Lung (tissue), 11 donors: ENCODE measurements at regions not wholly inside any gene's neighbourhood (a gene's known extent, or its start where the extent isn't known, plus 50 kb on each side); places are given as distances from the start of the nearest gene placed in this dataset.

ENCODE experiments used
- ATAC-seq: fragments of 200-7000 bp; cut with Tn5 transposase; one replicate; pipeline ENCODE4 v1.9.1; 2020; ENCODE audit warnings: moderate number of reproducible peaks; ENCODE audit not compliant: insufficient read depth, low FRiP score
- DNase-seq, 3 donors: peaks; one replicate each; pipeline ENCODE4 v3.0.0-alpha.2; 2013 to 2017
- H3K27ac ChIP-seq, 2 donors: one replicate each; pipeline ENCODE4 v1.5.1; 2013; ENCODE audit warnings: mild to moderate bottlenecking in 2 of 2, moderate library complexity in 2 of 2, control low read depth in 1 of 2, inconsistent platforms in 1 of 2, low read depth in 1 of 2, low read length in 1 of 2
- H3K27me3 ChIP-seq, 3 donors: one replicate each; pipeline ENCODE4 v1.5.1; 2013; ENCODE audit warnings: low read length in 2 of 3; ENCODE audit not compliant: control insufficient read depth in 3 of 3, insufficient read depth in 3 of 3
- H3K36me3 ChIP-seq, 4 donors: one replicate each; pipeline ENCODE4 v1.5.1; 2013; ENCODE audit warnings: low read length in 4 of 4, mild to moderate bottlenecking in 1 of 4, moderate library complexity in 1 of 4; ENCODE audit not compliant: control insufficient read depth in 4 of 4, insufficient read depth in 4 of 4
- H3K4me1 ChIP-seq, 5 donors: one replicate each; pipeline ENCODE4 v1.5.1; 2013; ENCODE audit warnings: low read length in 5 of 5, mild to moderate bottlenecking in 2 of 5, moderate library complexity in 1 of 5; ENCODE audit not compliant: control insufficient read depth in 5 of 5, insufficient read depth in 5 of 5
- H3K4me3 ChIP-seq: one replicate; pipeline ENCODE4 v1.5.1; 2013; ENCODE audit warnings: mild to moderate bottlenecking, control low read depth, moderate library complexity
- H3K9ac ChIP-seq, 2 donors: one replicate each; pipeline ENCODE4 v1.5.1; 2013; ENCODE audit warnings: low read length in 2 of 2, control low read depth in 1 of 2; ENCODE audit not compliant: insufficient read depth in 1 of 2
- H3K9me3 ChIP-seq, 4 donors: one replicate each; pipeline ENCODE4 v1.5.1; 2013; ENCODE audit warnings: low read length in 3 of 4, mild to moderate bottlenecking in 1 of 4, moderate library complexity in 1 of 4; ENCODE audit not compliant: control insufficient read depth in 4 of 4, insufficient read depth in 3 of 4
- CTCF ChIP-seq: IDR thresholded peaks from 2 replicates; pipeline ENCODE4 v1.5.1; 2012; ENCODE audit warnings: mild to moderate bottlenecking; ENCODE audit errors: control extremely low read depth, extremely low read depth
- WGBS, 2 donors: extraction: QIAGEN DNeasy Blood & Tissue Kit; methylation state at CpG; one replicate each; pipeline ENCODE4 v1.1.7; 2013; 5-methylcytosine and 5-hydroxymethylcytosine counted together
- donor health status: control.
- donor health status: control.
- donor health status: Bipolar disorder and iron deficiency.
- donor health status: healthy.
- donor health status: DM: yes; HTN: yes; CAD: no.

GRCh38 chr10:10903620-10904019, 114.1 kb upstream of the CELF2 start:
- Histone ChIP-seq H3K4me3 (no peak overlapping the region), H3K4me1 (no peaks in the 10 kb centered on the region), H3K9ac (no peak overlapping the region), H3K27me3 (no peaks in the 10 kb centered on the region), H3K36me3 (peaks cover 0 to 2% (median 1%) of the 10 kb centered on the region in 4 donors), H3K9me3 (peaks cover 0 to 2% (median 0%) of the 10 kb centered on the region in 4 donors), H3K27ac (no peak overlapping the region)
- ATAC-seq: no peak
- no peak for TF ChIP-seq CTCF
- 91 to 95% methylated on average over 2 of the region's 2 CpGs for WGBS, 2 donors
- DNase-seq: no peak

GRCh38 chr10:10910634-10911033, 107.0 kb upstream of the CELF2 start:
- DNase-seq: no peak
- H3K36me3 ChIP-seq: no peaks in the 10 kb centered on the region
- peak overlapping the region in 1 of 2 donors; percentile 87 for H3K9ac ChIP-seq
- TF ChIP-seq CTCF: no peak
- H3K4me1 ChIP-seq: peaks cover 3 to 37% (median 12%) of the 10 kb centered on the region in 5 donors
- no peak overlapping the region for H3K4me3 ChIP-seq
- peak overlapping the region; percentile 76 to 81 for H3K27ac ChIP-seq
- ATAC-seq: no peak
- 87% methylated on average over 7 of the region's 7 CpGs for WGBS, 2 donors
- no peaks in the 10 kb centered on the region for H3K9me3 ChIP-seq
- no peaks in the 10 kb centered on the region for H3K27me3 ChIP-seq

GRCh38 chr10:10911035-10911434, 106.6 kb upstream of the CELF2 start:
- no peaks in the 10 kb centered on the region for H3K27me3 ChIP-seq
- H3K9ac ChIP-seq: peak overlapping the region in 1 of 2 donors; percentile 87
- H3K9me3 ChIP-seq: no peaks in the 10 kb centered on the region
- DNase-seq: no peak
- no peak overlapping the region for H3K4me3 ChIP-seq
- WGBS, 2 donors: 67 to 81% methylated on average over 5 of the region's 5 CpGs
- no peaks in the 10 kb centered on the region for H3K36me3 ChIP-seq
- H3K4me1 ChIP-seq: peaks cover 3 to 41% (median 12%) of the 10 kb centered on the region in 5 donors
- H3K27ac ChIP-seq: peak overlapping the region; percentile 76 to 83
- TF ChIP-seq CTCF: no peak
- ATAC-seq: peak; percentile 22

- 42 to 66% methylated on average over 17 of the region's 17 CpGs for WGBS, 2 donors
- Histone ChIP-seq H3K9ac (peak overlapping the region in 1 of 2 donors; percentile 87), H3K27me3 (no peaks in the 10 kb centered on the region), H3K4me1 (peaks cover 4 to 43% (median 12%) of the 10 kb centered on the region in 5 donors), H3K9me3 (no peaks in the 10 kb centered on the region), H3K4me3 (no peak overlapping the region), H3K27ac (peak overlapping the region; percentile 76 to 83), H3K36me3 (no peaks in the 10 kb centered on the region)
- no peak for TF ChIP-seq CTCF
- peak; percentile 87 to 90 (median 88) for DNase-seq
- peak; percentile 86 for ATAC-seq
These were observed 106.2 kb upstream of the CELF2 start for GRCh38 chr10:10911471-10911921.
